HFF-Myc (cell line): ENCODE measurements at regions not wholly inside any gene's neighbourhood (a gene's known extent, or its start where the extent isn't known, plus 50 kb on each side); places are given as distances from the start of the nearest gene placed in this dataset.

Source experiments
- DNase-seq: peaks from one replicate; pipeline ENCODE4 v3.0.0-alpha.2; 2011; ENCODE audit warnings: low read depth; ENCODE audit errors: extremely low read depth
- H3K4me3 ChIP-seq: replicated peaks from 2 replicates; pipeline ENCODE4 v1.5.1; 2011; ENCODE audit warnings: low read depth, mild to moderate bottlenecking, control low read depth, low read length
- CTCF ChIP-seq: IDR thresholded peaks from 2 replicates; pipeline ENCODE4 v1.5.1; 2012; ENCODE audit warnings: mild to moderate bottlenecking, low read depth, low read length, control low read depth; ENCODE audit errors: missing control alignments

GRCh38 chr5:128649192-128649591 is 111.1 kb upstream of the FBN2 start:
- no peak overlapping the region for H3K4me3 ChIP-seq
- no peak for DNase-seq
- no peak for TF ChIP-seq CTCF

GRCh38 chr5:128662997-128663396 is 125.0 kb upstream of the FBN2 start:
- H3K4me3 ChIP-seq = no peak overlapping the region
- no peak for DNase-seq
- TF ChIP-seq CTCF = no peak

- no peak for TF ChIP-seq CTCF
- no peak overlapping the region for H3K4me3 ChIP-seq
- no peak for DNase-seq
Measured at GRCh38 chr5:128665747-128666355, 127.8 kb upstream of the FBN2 start.

GRCh38 chr5:128667152-128667551 is 129.1 kb upstream of the FBN2 start:
- no peak overlapping the region for H3K4me3 ChIP-seq
- DNase-seq = no peak
- TF ChIP-seq CTCF = no peak

- no peak for TF ChIP-seq CTCF
- no peak overlapping the region for H3K4me3 ChIP-seq
- DNase-seq = no peak
Measured at GRCh38 chr5:128667751-128668150, 129.7 kb upstream of the FBN2 start.

- DNase-seq = no peak
- H3K4me3 ChIP-seq = no peak overlapping the region
- no peak for TF ChIP-seq CTCF
Measured at GRCh38 chr5:128668921-128669320, 130.9 kb upstream of the FBN2 start.

GRCh38 chr5:128669803-128670202 is 131.8 kb upstream of the FBN2 start:
- no peak overlapping the region for H3K4me3 ChIP-seq
- no peak for DNase-seq
- TF ChIP-seq CTCF = no peak
